Endothelial cell of umbilical vein (primary cell): ENCODE measurements at regions not wholly inside any gene's neighbourhood (a gene's known extent, or its start where the extent isn't known, plus 50 kb on each side); places are given as distances from the start of the nearest gene placed in this dataset.

Source experiments
- BruUV-seq: library from RNA; stranded (reverse); fragments of 400-500 nt; replicated peaks from 2 replicates; lab custom pipeline; 2021; lab: Mats Ljungman, UMichigan
- CTCF ChIA-PET: fragments of 300-600, 350-600 bp; sonication (Branson Sonifier 250); formaldehyde crosslinking; loops from one replicate; lab custom pipeline; 2021; ENCODE audit warnings: antibody characterized with exemption, inconsistent platforms; lab: Charles Lee
- POLR2A ChIA-PET: fragments of 300-600, 350-600 bp; sonication (Branson Sonifier 250); formaldehyde crosslinking; loops from one replicate; lab custom pipeline; 2021; ENCODE audit warnings: antibody characterized with exemption, inconsistent platforms; lab: Charles Lee
- DNase-seq: peaks from one replicate; pipeline ENCODE4 v3.0.0-alpha.2; 2011; ENCODE audit warnings: low read depth, low spot score
- FAIRE-seq: peaks from 2 replicates; lab custom pipeline; 2011; peaks lifted over from hg19 to GRCh38; lab: Jason Lieb, UNC
- H2AFZ ChIP-seq: 2 replicates; pipeline ENCODE4 v1.6.0; 2012; ENCODE audit warnings: low read depth, low read length, control low read depth, inconsistent platforms
- H3K27ac ChIP-seq: 2 replicates; pipeline ENCODE4 v1.5.1; 2011; ENCODE audit warnings: low read depth, mild to moderate bottlenecking, control low read depth, low read length, moderate library complexity; ENCODE audit not compliant: insufficient read depth
- H3K27me3 ChIP-seq, 2 experiments: 2 replicates each; pipeline versions ENCODE4 v1.6.0 to v1.6.1; 2011; ENCODE audit warnings: low read length in 2 of 2, mixed read lengths in 1 of 2; ENCODE audit not compliant: control insufficient read depth in 2 of 2, insufficient read depth in 2 of 2
- H3K36me3 ChIP-seq, 2 experiments: 2 replicates in 1 of 2; 3 replicates in 1 of 2; pipeline ENCODE4 v1.5.1; 2011; ENCODE audit warnings: low read length in 2 of 2, mild to moderate bottlenecking in 1 of 2, moderate library complexity in 1 of 2; ENCODE audit not compliant: control insufficient read depth in 2 of 2, insufficient read depth in 2 of 2; ENCODE audit errors: extremely low read depth in 1 of 2
- H3K4me1 ChIP-seq: 3 replicates; pipeline ENCODE4 v1.5.1; 2011; ENCODE audit warnings: mild to moderate bottlenecking, low read length; ENCODE audit not compliant: control insufficient read depth, insufficient read depth; ENCODE audit errors: extremely low read depth
- H3K4me2 ChIP-seq: 2 replicates; pipeline ENCODE4 v1.6.1; 2011; ENCODE audit warnings: low read length, control low read depth, mixed read lengths; ENCODE audit not compliant: insufficient read depth
- H3K4me3 ChIP-seq, 3 experiments: fragments of 200-600 bp in 1 of 3; sonication (generic), shearing (Covaris generic) in 1 of 3; replicated peaks in 1 of 3; 2 replicates each; pipeline ENCODE4 v1.5.1; 2011 to 2016; ENCODE audit warnings: control low read depth in 3 of 3, low read length in 3 of 3, mild to moderate bottlenecking in 2 of 3, inconsistent platforms in 1 of 3, low read depth in 1 of 3, moderate library complexity in 1 of 3; ENCODE audit not compliant: insufficient read depth in 1 of 3
- H3K79me2 ChIP-seq: 2 replicates; pipeline ENCODE4 v1.6.0; 2012; ENCODE audit warnings: low read length, inconsistent platforms; ENCODE audit not compliant: control insufficient read depth, insufficient read depth
- H3K9ac ChIP-seq: replicated peaks from 2 replicates; pipeline ENCODE3; 2011; ENCODE audit warnings: low read length, control low read depth; ENCODE audit not compliant: insufficient read depth; ENCODE audit errors: extremely low read depth
- H3K9me1 ChIP-seq: replicated peaks from 3 replicates; pipeline ENCODE4 v1.6.0; 2011; ENCODE audit warnings: mild to moderate bottlenecking, low read length; ENCODE audit not compliant: control insufficient read depth, insufficient read depth; ENCODE audit errors: extremely low read depth
- H3K9me3 ChIP-seq: replicated peaks from 2 replicates; pipeline ENCODE4 v1.5.1; 2012; ENCODE audit warnings: low read length, inconsistent platforms; ENCODE audit not compliant: control insufficient read depth, insufficient read depth
- H4K20me1 ChIP-seq: replicated peaks from 2 replicates; pipeline ENCODE3; 2011; ENCODE audit warnings: mild to moderate bottlenecking, low read length; ENCODE audit not compliant: control insufficient read depth, insufficient read depth; ENCODE audit errors: extremely low read depth
- EZH2 ChIP-seq: IDR thresholded peaks from 2 replicates; pipeline ENCODE4 v1.6.1; 2012; ENCODE audit warnings: borderline replicate concordance, low read depth, mild to moderate bottlenecking, moderate library complexity, low read length, inconsistent platforms; ENCODE audit not compliant: severe bottlenecking
- FOS ChIP-seq: IDR thresholded peaks from 2 replicates; pipeline ENCODE4 v1.6.1; 2011; ENCODE audit warnings: mild to moderate bottlenecking, low read length, moderate library complexity, borderline replicate concordance; ENCODE audit not compliant: insufficient read depth
- GATA2 ChIP-seq: IDR thresholded peaks from 2 replicates; pipeline ENCODE4 v1.7.0; 2011; ENCODE audit warnings: low read depth, mild to moderate bottlenecking, moderate library complexity, mixed read lengths, low read length; ENCODE audit not compliant: insufficient read length, insufficient read depth
- JUN ChIP-seq: IDR thresholded peaks from 2 replicates; pipeline ENCODE4 v1.6.1; 2011; ENCODE audit warnings: borderline replicate concordance, low read depth; ENCODE audit not compliant: insufficient read length, insufficient read depth
- MAX ChIP-seq: IDR thresholded peaks from 2 replicates; pipeline ENCODE4 v1.6.1; 2011; ENCODE audit not compliant: insufficient read depth, insufficient read length
- MYC ChIP-seq: IDR thresholded peaks from one replicate; pipeline ENCODE4 v1.6.1; 2011; ENCODE audit warnings: mild to moderate bottlenecking, low read depth, low read length
- POLR2A ChIP-seq: IDR thresholded peaks from 2 replicates; pipeline ENCODE4 v1.6.1; 2012; ENCODE audit warnings: low read depth, mild to moderate bottlenecking, control low read depth, low read length
- POLR2AphosphoS5 ChIP-seq: IDR thresholded peaks from 2 replicates; pipeline ENCODE4 v1.6.1; 2012; ENCODE audit warnings: low read depth, mild to moderate bottlenecking, control low read depth, low read length, moderate library complexity; ENCODE audit not compliant: insufficient read depth
- dilution Hi-C: fragments of 300-500 bp; cut with MboI; formaldehyde crosslinking; loops from one replicate; pipeline ENCODE4 v1.15.0; 2019; ENCODE audit warnings: low sequenced_read_pairs; ENCODE audit not compliant: extremely low pct_ligation_motif_present
- intact Hi-C: fragments of 100-400 bp; cut with micrococcal nuclease; formaldehyde crosslinking; loops from one replicate; pipeline ENCODE4 v1.10.0; 2022
- TF ChIP-seq, protein P1 (sequence below), 2 donors: IDR thresholded peaks; 1 replicate in 1 of 2; 2 replicates in 1 of 2; pipeline ENCODE4 v1.5.1; 2011; ENCODE audit warnings: low read length in 2 of 2, mild to moderate bottlenecking in 2 of 2, moderate library complexity in 2 of 2, control low read depth in 1 of 2, inconsistent platforms in 1 of 2, low read depth in 1 of 2; ENCODE audit not compliant: insufficient read depth in 1 of 2; ENCODE audit errors: extremely low read depth in 1 of 2

DNA sequence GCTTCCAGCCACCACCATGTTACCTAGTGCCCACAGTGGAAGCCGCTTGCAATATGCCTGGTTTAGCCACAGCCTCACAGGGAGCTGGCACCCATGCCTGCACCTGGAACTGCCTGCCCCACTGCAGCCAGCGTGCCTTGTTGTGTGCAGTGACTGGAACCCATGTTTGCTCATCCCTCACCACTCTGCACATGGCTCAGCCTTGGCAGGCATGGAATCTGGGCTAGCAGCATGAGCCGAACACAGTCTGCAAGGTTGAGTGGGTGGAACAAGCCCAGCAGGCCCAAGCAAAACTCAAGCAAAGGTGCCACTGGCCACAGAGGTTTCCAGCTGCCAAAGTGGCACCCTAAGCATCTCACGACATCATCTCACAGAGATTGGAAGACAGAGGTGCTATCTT is 269.5 kb downstream of the PCDH20 start:
- FAIRE-seq, result no peak
- no TSS peak for BruUV-seq
- dilution Hi-C loops, result no loop called here

More for the DNA sequence above, 269.5 kb downstream of the PCDH20 start:
- no peak for DNase-seq
- POLR2A ChIA-PET, result no interaction called here
- no peak for TF ChIP-seq GATA2
- TF ChIP-seq MYC, result no peak
- TF ChIP-seq FOS, result no peak
- no peak for TF ChIP-seq POLR2A
- TF ChIP-seq, protein P1, sequence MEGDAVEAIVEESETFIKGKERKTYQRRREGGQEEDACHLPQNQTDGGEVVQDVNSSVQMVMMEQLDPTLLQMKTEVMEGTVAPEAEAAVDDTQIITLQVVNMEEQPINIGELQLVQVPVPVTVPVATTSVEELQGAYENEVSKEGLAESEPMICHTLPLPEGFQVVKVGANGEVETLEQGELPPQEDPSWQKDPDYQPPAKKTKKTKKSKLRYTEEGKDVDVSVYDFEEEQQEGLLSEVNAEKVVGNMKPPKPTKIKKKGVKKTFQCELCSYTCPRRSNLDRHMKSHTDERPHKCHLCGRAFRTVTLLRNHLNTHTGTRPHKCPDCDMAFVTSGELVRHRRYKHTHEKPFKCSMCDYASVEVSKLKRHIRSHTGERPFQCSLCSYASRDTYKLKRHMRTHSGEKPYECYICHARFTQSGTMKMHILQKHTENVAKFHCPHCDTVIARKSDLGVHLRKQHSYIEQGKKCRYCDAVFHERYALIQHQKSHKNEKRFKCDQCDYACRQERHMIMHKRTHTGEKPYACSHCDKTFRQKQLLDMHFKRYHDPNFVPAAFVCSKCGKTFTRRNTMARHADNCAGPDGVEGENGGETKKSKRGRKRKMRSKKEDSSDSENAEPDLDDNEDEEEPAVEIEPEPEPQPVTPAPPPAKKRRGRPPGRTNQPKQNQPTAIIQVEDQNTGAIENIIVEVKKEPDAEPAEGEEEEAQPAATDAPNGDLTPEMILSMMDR (IDR thresholded peaks at IDR 0.05; ENCODE audit: extremely low read depth in 1 of 2, insufficient read depth in 1 of 2, low read depth in 1 of 2, low read length in 2 of 2), result no peak
- TF ChIP-seq JUN, result no peak
- TF ChIP-seq POLR2AphosphoS5, result no peak
- no peak for TF ChIP-seq MAX
- no peak for TF ChIP-seq EZH2
- no peaks in the 10 kb centered on the region for H3K9me3 ChIP-seq
- H3K4me1 ChIP-seq, result no peaks in the 10 kb centered on the region
- no peak overlapping the region for H3K4me2 ChIP-seq
- no peaks in the 10 kb centered on the region for H3K36me3 ChIP-seq
- no peak overlapping the region for H3K4me3 ChIP-seq
- intact Hi-C loops, result no loop called here
- no peak overlapping the region for H3K9ac ChIP-seq
- no peaks in the 10 kb centered on the region for H3K9me1 ChIP-seq
- CTCF ChIA-PET, result no interaction called here
- no peaks in the 10 kb centered on the region for H4K20me1 ChIP-seq
- H3K27me3 ChIP-seq, result no peaks in the 10 kb centered on the region
- H2AFZ ChIP-seq, result no peak overlapping the region
- no peak overlapping the region for H3K27ac ChIP-seq
- H3K79me2 ChIP-seq, result no peaks in the 10 kb centered on the region
